Activated CD8-positive, alpha-beta memory T cell treated with anti-CD3 and anti-CD28 coated beads for 24 hours (primary cell): ENCODE measurements at regions not wholly inside any gene's neighbourhood (a gene's known extent, or its start where the extent isn't known, plus 50 kb on each side); places are given as distances from the start of the nearest gene placed in this dataset.
"Not testable (repeated sequence)": the region's sequence is repeated elsewhere in the genome, so short reads cannot be mapped to it uniquely, and the experiment has no call there.

Source experiments
- DNase-seq: peaks from one replicate; pipeline ENCODE4 v3.0.0-alpha.2; 2020

- no peak for DNase-seq
Observed at GRCh38 chr18:71038196-71038595, 749.4 kb downstream of the SOCS6 start.

DNA sequence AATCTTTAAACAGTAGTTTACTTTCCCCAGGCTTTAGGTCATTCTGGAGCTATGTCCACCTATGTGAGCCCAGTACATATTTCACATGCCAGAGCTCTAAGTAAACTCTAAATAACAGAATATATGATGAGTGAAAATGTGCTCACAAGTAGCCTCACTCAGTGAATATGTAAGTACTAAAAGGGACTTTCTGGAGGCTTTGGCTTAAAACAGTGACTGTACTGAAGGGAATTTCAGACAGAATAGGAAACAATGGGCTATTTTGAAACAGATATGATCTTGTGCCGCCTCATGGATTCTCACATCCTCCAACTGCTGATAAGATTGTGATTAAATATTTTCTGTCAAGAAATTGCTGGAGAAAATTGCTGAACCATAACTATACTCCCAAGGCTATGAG lies 747.9 kb downstream of the SOCS6 start:
- DNase-seq, result no peak

DNA sequence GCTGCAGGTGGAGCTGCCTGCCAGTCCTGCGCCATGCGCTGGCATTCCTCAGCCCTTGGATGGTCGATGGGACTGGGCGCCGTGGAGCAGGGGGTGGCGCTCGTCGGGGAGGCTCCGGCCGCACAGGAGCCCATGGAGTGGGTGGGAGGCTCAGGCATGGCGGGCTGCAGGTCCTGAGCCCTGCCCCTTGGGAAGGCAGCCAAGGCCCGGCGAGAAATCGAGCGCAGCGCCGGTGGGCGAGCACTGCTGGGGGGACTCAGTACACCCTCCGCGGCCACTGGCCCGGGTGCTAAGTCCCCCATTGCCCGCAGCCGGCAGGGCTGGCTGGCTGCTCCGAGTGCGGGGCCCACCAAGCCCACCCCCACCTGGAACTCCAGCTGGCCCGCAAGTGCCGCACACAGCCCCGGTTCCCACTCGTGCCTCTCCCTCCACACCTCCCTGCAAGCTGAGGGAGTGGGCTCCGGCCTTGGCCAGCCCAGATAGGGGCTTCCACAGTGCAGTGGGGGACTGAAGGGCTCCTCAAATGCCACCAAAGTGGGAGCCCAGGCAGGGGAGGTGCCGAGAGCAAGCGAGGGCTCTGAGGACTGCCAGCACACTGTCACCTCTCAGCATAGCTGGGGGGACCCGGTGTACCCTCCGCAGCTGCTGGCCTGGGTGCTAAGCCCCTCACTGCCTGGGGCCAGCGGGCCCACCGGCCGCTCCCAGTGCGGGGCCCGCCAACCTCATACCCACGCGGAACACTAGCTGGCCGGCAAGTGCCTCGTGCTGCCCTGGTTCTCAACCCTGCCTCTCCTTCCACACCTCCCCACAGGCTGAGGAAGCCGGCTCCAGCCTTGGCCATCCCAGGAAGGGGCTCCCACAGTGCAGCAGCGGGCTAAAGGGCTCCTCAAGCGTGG lies 742.7 kb downstream of the SOCS6 start:
- not testable (repeated sequence) for DNase-seq

GRCh38 chr18:71030085-71030484 lies 741.2 kb downstream of the SOCS6 start:
- DNase-seq, result not testable (repeated sequence)

GRCh38 chr18:71028285-71028762 lies 739.5 kb downstream of the SOCS6 start:
- DNase-seq, result no peak

DNA sequence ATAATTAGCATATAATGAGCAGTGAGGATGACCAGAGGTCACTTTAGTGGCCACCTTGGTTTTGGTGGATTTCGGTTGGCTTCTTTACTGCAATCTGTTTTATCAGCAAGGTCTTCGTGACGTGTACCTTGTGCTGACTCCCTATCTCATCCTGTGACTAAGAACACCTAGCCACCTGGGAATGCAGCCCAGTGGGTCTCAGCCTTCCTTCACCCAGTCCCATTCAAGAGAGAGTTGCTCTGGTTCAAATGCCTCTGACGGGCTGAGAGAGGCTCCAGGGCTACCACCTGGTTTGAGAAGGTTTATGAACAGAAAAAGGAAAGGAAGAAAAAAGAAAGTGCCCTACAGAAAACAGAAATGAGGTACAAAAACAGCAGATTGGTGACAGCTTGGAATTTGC lies 738.7 kb downstream of the SOCS6 start:
- DNase-seq, result no peak

DNA sequence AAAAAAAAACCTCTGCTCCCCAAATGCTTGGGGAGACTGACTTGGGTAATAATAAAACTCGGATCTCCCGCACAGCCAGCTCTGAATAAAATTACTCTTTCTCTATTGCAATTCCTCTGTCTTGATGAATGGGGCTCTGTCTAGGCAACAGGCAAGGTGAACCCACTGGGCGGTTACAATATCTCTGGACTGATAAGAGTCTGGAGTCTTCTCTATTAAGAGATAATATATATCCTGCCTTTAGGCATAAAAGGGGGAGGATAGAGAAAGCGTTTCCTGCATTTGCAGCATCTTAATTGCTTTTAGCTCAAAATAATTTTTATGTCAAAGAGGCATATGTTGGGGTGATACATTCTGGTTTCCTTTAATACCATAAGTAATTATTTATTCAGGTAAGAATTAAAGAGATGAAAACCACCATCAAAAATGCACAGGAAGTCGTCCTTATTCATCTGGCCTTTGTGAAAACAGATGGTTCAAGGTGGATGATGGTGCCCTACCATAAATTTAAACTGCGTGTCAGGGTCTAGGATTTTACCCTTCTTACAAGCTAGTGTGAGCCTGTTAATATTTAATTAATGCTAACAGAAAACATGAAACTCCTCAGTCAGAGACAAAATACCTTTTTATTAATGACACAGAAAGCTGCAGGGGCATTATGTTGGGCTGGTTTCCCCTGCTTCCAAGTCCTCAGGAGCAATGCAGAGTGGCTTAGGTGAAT lies 736.8 kb downstream of the SOCS6 start:
- no peak for DNase-seq

GRCh38 chr18:71022389-71022788 lies 733.5 kb downstream of the SOCS6 start:
- no peak for DNase-seq

GRCh38 chr18:71021030-71021362 lies 732.2 kb downstream of the SOCS6 start:
- DNase-seq, result no peak

GRCh38 chr18:71020342-71021029 lies 731.6 kb downstream of the SOCS6 start:
- DNase-seq, result no peak

DNA sequence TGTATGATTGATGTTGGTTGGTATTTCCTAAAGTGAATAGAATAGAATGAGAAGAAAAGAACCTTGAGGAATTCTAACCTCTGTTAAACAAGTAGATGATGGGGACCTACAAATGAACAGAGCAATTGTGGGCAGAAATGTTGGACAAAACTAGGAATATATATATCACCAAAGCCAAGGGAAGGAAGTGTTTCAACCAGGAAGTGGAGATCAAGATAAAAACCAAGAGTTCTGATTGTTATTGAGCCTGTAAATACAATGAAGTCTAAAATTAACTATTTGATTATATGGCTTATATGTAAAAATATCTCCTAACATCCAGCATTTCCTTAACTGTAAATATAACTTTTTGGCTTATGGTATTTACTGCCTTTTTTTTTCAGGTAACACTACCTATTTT lies 730.0 kb downstream of the SOCS6 start:
- DNase-seq, result no peak

DNA sequence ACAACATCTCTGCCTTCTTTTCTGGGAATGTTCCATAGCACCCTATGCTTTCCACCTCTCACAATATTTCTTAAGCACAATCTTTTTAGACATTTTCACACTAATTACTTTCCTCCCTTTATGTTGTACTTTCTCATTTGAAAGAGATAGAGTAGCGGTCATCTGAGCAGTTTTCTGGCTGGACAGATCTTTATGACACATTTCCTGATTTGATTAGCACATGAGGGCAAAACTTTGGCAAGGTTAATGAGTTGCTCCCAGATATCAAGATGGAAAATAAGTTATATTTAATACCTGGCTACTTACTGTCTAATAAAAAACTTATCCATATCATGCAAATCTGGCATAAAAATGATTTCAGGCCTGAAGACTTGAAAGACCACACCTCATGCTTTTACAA lies 723.9 kb downstream of the SOCS6 start:
- no peak for DNase-seq

DNA sequence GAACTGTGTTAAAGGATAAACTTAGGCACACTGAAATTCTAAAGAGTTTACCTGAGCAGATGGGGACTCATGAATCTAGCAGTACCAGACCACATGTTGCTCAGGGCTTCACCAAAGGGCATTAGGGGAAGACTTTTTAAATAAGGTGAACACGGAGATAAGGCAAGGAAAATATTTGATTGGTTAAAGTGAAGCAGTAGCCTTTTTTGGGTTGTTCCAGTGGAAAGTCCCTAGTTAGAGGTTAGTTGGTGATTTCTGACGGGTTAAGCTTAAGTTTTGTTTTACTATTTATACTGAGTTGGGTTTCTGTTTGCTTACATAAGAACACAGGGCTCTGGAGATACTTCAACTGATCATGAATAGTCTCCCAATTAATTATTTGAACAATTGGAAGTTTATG lies 722.5 kb downstream of the SOCS6 start:
- DNase-seq, result no peak

- no peak for DNase-seq
Observed at GRCh38 chr18:71008257-71008656, 719.4 kb downstream of the SOCS6 start.

DNA sequence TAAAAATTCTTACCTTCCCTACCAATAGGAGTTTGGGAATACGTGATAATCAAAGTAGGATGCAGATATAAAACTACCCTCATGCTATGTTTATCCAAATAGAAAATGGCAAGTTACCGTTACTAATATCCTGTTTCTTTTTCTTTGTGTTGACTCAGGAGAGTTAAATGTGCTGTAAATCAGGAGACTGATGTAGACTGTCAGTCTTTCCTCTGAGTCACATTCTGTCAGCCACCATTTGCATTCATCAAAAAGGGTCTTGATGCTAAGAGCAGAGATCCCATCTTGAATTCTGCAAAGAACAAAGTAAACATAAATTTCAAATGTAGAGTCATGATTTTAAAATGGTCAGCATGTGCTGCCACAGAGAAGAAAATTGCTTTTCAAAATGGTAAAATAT lies 712.8 kb downstream of the SOCS6 start:
- DNase-seq, result no peak

GRCh38 chr18:70998490-70998889 lies 709.6 kb downstream of the SOCS6 start:
- DNase-seq, result no peak

- DNase-seq, result no peak
Observed at GRCh38 chr18:70994116-70994515, 705.3 kb downstream of the SOCS6 start.

DNA sequence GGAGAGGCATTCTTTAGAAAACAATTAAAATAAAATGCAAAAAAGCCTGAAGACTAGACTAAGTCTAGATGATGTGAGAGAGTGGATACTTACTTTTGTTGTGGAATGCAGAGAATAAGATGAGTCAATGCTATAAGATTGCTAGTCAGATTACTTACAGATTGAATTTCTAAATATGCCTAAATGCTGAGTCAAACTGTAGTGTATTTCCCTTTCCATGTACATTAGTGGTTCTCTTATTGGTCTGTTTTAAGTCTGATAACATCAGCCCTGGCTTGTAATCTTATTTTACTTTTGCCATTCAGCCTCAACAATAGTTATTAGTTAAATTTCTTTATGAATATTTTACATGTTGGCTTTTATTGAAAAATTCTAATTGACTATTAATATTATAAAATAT lies 702.7 kb downstream of the SOCS6 start:
- no peak for DNase-seq

- DNase-seq, result no peak
Observed at GRCh38 chr18:70985948-70986347, 697.1 kb downstream of the SOCS6 start.

DNA sequence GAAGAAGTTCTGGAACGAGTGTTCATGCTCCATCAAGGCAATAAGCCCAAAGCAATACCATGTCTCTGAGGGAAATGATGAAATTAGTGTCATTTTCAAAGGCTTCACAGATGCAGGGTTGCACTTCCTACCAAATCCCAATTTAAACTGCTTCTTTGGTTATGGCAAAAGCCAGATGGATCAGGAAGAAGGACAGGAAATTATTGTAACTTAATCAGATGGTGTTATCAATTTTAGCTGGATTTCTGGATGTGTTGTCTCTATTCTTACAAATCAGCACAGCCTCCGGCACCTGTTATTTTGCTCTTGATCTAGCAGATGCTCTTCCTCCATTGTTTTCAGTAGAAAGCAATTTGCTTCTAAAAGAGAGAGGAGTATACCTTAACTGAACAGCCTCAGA lies 693.4 kb downstream of the SOCS6 start:
- DNase-seq, result no peak

- no peak for DNase-seq
Observed at GRCh38 chr18:70981400-70982140, 692.7 kb downstream of the SOCS6 start.

GRCh38 chr18:70973626-70974025 lies 684.8 kb downstream of the SOCS6 start:
- no peak for DNase-seq

DNA sequence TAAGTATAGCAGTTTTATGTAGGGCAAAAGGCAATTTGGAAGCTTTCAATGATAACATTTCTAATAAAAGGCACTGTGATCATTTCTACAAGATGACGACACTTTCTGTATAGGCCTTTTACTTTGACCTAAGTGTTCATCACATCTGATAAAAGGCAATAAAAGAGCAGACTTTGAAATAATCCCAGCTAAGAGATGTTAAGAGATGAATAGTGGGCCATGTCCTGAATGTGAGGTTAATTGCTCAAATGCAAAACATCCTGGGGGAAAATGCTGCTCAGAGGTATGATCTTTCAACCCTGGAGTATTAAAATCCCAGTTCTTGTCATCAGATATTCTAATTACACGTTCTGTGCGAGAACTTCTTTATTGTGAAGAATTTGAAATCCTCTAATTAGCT lies 677.6 kb downstream of the SOCS6 start:
- no peak for DNase-seq
